ENCODE measurements at regions not wholly inside any gene's neighbourhood (a gene's known extent, or its start where the extent isn't known, plus 50 kb on each side); places are given as distances from the start of the nearest gene placed in this dataset.

DNA sequence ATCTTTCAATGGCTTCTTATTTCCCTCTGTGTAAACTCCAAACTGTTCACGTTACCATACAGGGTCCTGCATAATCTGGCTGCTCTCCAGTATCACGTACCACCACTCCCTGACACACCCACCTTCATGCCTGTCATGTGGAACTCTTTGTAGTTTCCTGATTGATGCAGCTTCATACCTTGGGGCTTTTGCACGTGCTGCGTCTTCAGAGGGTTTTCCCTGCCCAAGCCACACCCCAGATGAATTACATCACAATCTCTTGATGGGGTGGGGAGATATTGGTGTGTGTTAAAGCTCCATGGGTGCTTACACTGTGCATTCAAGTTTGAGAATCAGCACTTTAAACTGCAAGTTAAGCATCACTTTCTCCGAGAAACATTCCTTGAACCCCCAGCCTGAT lies 101.9 kb downstream of the CT47B1 start:
- CTCF ChIA-PET: interaction anchor here (1.0 kb wide), 1 partner anchor 288 kb away, joined by 4 read pairs; no protein-coding TSS in a partner anchor
- DNase-seq (ENCODE audit: low read depth in 1 of 2, low spot score in 1 of 2): no peak
- POLR2A ChIA-PET: no interaction called here

DNA sequence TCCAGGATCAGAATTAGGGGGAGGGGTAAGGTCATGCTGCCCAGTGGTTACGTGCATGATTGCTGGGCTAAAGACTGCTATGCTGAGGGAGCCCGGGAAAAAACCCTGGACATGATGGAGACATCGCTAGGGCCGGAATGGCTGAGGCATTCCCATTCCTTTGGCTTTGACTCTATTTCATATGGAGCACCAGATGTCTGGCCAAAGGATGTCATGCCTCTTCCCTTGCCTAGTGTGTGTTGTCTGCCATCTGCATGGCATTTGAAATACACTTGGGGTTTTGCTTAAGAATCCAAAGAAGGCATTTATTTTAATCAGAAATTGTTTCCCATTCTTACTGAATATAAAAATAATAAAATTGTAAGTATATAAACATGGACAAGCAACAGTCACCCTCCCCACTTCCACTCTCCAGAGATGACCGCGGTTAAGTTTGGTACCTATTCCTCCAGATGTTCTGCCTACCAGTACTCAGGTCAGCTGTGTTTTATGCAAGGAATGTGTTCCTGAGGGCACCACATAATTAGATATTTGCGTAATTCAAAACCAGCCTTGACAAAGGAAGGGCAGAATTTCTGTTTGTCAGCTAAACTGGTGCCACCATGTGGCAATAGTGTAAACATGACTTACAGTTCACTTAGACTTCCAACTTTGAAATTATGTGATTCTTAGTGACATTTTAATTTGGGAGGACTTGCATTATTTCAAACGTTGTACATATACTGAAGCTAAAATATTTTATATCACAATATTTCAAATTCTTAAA lies 105.9 kb downstream of the CT47B1 start:
- ChIA-PET POLR2A (interaction anchor here (1.5 kb wide), 1 partner anchor 34 kb away, joined by 3 read pairs; no protein-coding TSS in a partner anchor), CTCF (interaction anchor here (0.7 to 2.4 kb wide), 18 partner anchors 16 to 389 kb away, joined by 3 to 10 read pairs (median 4); partner anchors contain the start of gene MCTS1)
- Histone ChIP-seq H3K4me1 (peaks cover 18% of the 10 kb centered on the region), H3K4me2 (peak overlapping the region; percentile 65), H3K4me3 (no peak overlapping the region), H3K27ac (peak overlapping the region; percentile 60 to 80), H3K9me3 (no peaks in the 10 kb centered on the region)
- FAIRE-seq: peak; percentile 96
- TF ChIP-seq, protein P1, sequence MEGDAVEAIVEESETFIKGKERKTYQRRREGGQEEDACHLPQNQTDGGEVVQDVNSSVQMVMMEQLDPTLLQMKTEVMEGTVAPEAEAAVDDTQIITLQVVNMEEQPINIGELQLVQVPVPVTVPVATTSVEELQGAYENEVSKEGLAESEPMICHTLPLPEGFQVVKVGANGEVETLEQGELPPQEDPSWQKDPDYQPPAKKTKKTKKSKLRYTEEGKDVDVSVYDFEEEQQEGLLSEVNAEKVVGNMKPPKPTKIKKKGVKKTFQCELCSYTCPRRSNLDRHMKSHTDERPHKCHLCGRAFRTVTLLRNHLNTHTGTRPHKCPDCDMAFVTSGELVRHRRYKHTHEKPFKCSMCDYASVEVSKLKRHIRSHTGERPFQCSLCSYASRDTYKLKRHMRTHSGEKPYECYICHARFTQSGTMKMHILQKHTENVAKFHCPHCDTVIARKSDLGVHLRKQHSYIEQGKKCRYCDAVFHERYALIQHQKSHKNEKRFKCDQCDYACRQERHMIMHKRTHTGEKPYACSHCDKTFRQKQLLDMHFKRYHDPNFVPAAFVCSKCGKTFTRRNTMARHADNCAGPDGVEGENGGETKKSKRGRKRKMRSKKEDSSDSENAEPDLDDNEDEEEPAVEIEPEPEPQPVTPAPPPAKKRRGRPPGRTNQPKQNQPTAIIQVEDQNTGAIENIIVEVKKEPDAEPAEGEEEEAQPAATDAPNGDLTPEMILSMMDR (IDR thresholded peaks at IDR 0.05): peak; percentile 56
- TF ChIP-seq EHMT2 (IDR thresholded peaks at IDR 0.05; ENCODE audit: low read depth) (no peak), CEBPB (IDR thresholded peaks at IDR 0.05) (peak; percentile 33 to 75; a peak in 3 of 4 replicates), KDM1A (IDR thresholded peaks at IDR 0.05; ENCODE audit: low read depth) (no peak), MAFK (IDR thresholded peaks at IDR 0.05; ENCODE audit: partially characterized antibody) (peak; percentile 57), SMC3 (IDR thresholded peaks at IDR 0.05) (peak; percentile 75), CHD4 (IDR thresholded peaks at IDR 0.05; ENCODE audit: borderline replicate concordance) (no peak), RAD21 (conservative IDR thresholded peaks at IDR 0.05 in 1 of 2, IDR thresholded peaks at IDR 0.05 in 1 of 2) (peak; percentile 64 to 71)
- TF ChIP-seq, protein P2, sequence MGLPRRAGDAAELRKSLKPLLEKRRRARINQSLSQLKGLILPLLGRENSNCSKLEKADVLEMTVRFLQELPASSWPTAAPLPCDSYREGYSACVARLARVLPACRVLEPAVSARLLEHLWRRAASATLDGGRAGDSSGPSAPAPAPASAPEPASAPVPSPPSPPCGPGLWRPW (IDR thresholded peaks at IDR 0.05): no peak
- peak; percentile 3 to 74 for DNase-seq (ENCODE audit: low read depth in 1 of 2, low spot score in 1 of 2)
- peak; percentile 59 to 72; a peak in 5 of 6 replicates for ATAC-seq
- WGBS (ENCODE audit: missing lambda C conversion rate): 45% methylated on average over 8 of the region's 8 CpGs

More for the DNA sequence above, 101.9 kb downstream of the CT47B1 start:
- H3K4me3 ChIP-seq: no peak overlapping the region
- no peak for FAIRE-seq
- ATAC-seq: no peak
- H3K27ac ChIP-seq: no peak overlapping the region
- no peak overlapping the region for H3K4me2 ChIP-seq
- no peaks in the 10 kb centered on the region for H3K9me3 ChIP-seq
- H3K4me1 ChIP-seq: peaks cover 17% of the 10 kb centered on the region
- no peak for TF ChIP-seq MAZ (IDR thresholded peaks at IDR 0.05; ENCODE audit: borderline replicate concordance, low read depth, low read length)
- TF ChIP-seq RARB (CRISPR knock-in tag; IDR thresholded peaks at IDR 0.05): no peak
- no peak for TF ChIP-seq MAFK (IDR thresholded peaks at IDR 0.05; ENCODE audit: partially characterized antibody)
- no peak for TF ChIP-seq KDM5A (IDR thresholded peaks at IDR 0.05)
- TF ChIP-seq, protein P1 (IDR thresholded peaks at IDR 0.05): no peak
- TF ChIP-seq RNF2 (IDR thresholded peaks at IDR 0.05; ENCODE audit: borderline replicate concordance, low read depth): no peak
- TF ChIP-seq, protein P3, sequence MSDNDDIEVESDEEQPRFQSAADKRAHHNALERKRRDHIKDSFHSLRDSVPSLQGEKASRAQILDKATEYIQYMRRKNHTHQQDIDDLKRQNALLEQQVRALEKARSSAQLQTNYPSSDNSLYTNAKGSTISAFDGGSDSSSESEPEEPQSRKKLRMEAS (IDR thresholded peaks at IDR 0.05): no peak
- TF ChIP-seq, protein P2 (IDR thresholded peaks at IDR 0.05): no peak
- no peak for TF ChIP-seq ZNF302 (CRISPR knock-in tag; IDR thresholded peaks at IDR 0.05)
- TF ChIP-seq, protein P4, sequence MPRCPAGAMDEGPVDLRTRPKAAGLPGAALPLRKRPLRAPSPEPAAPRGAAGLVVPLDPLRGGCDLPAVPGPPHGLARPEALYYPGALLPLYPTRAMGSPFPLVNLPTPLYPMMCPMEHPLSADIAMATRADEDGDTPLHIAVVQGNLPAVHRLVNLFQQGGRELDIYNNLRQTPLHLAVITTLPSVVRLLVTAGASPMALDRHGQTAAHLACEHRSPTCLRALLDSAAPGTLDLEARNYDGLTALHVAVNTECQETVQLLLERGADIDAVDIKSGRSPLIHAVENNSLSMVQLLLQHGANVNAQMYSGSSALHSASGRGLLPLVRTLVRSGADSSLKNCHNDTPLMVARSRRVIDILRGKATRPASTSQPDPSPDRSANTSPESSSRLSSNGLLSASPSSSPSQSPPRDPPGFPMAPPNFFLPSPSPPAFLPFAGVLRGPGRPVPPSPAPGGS (IDR thresholded peaks at IDR 0.05): no peak
- TF ChIP-seq EHF (CRISPR knock-in tag; IDR thresholded peaks at IDR 0.05): no peak
- TF ChIP-seq, protein P5, sequence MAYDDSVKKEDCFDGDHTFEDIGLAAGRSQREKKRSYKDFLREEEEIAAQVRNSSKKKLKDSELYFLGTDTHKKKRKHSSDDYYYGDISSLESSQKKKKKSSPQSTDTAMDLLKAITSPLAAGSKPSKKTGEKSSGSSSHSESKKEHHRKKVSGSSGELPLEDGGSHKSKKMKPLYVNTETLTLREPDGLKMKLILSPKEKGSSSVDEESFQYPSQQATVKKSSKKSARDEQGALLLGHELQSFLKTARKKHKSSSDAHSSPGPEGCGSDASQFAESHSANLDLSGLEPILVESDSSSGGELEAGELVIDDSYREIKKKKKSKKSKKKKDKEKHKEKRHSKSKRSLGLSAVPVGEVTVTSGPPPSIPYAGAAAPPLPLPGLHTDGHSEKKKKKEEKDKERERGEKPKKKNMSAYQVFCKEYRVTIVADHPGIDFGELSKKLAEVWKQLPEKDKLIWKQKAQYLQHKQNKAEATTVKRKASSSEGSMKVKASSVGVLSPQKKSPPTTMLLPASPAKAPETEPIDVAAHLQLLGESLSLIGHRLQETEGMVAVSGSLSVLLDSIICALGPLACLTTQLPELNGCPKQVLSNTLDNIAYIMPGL (CRISPR knock-in tag; IDR thresholded peaks at IDR 0.05; ENCODE audit: borderline replicate concordance): no peak
- TF ChIP-seq, protein P6, sequence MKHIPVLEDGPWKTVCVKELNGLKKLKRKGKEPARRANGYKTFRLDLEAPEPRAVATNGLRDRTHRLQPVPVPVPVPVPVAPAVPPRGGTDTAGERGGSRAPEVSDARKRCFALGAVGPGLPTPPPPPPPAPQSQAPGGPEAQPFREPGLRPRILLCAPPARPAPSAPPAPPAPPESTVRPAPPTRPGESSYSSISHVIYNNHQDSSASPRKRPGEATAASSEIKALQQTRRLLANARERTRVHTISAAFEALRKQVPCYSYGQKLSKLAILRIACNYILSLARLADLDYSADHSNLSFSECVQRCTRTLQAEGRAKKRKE (CRISPR knock-in tag; IDR thresholded peaks at IDR 0.05; ENCODE audit: low read depth): no peak
- 42% methylated on average over 5 of the region's 5 CpGs for WGBS (ENCODE audit: missing lambda C conversion rate)

Measured in A549 (cell line).